ENCODE measurements at regions not wholly inside any gene's neighbourhood (a gene's known extent, or its start where the extent isn't known, plus 50 kb on each side); places are given as distances from the start of the nearest gene placed in this dataset.
"Not testable (repeated sequence)": the region's sequence is repeated elsewhere in the genome, so short reads cannot be mapped to it uniquely, and the experiment has no call there.

DNA sequence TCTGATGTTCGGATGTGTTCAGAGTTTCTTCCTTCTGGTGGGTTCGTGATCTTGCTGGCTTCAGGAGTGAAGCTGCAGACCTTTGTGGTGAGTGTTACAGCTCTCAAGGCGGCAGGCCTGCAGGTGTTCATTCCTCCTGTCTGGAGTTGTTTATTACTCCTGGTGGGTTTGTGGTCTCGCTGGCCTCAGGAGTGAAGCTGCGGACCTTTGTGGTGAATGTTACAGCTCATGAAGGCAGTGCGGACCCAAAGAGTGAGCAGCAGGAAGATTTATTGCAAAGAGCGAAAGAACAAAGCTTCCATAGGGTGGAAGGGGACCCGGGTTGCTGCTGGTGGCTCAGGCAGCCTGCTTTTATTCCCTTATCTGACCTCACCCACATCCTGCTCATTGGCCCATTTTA, 1226.8 kb upstream of the EPHA6 start:
- H3K9me3 Mint-ChIP-seq; DNase-seq; H3K4me1 Mint-ChIP-seq (ENCODE audit: low read depth); ATAC-seq; H3K4me3 Mint-ChIP-seq; H3K27me3 Mint-ChIP-seq (ENCODE audit: low read depth); H3K36me3 Mint-ChIP-seq (ENCODE audit: insufficient read depth): not testable (repeated sequence)

- no peaks in the 10 kb centered on the region for H3K36me3 Mint-ChIP-seq (ENCODE audit: insufficient read depth)
- ATAC-seq (no peak), DNase-seq (no peak)
- H3K27me3 Mint-ChIP-seq (ENCODE audit: low read depth) = no peaks in the 10 kb centered on the region
- H3K9me3 Mint-ChIP-seq = peaks cover 5% of the 10 kb centered on the region
- H3K4me3 Mint-ChIP-seq = no peak overlapping the region
- no peaks in the 10 kb centered on the region for H3K4me1 Mint-ChIP-seq (ENCODE audit: low read depth)
Measured at GRCh38 chr3:95588473-95588872, 1225.9 kb upstream of the EPHA6 start.

GRCh38 chr3:95595416-95596075, 1218.8 kb upstream of the EPHA6 start:
- Mint-ChIP-seq H3K4me1 (ENCODE audit: low read depth) (no peaks in the 10 kb centered on the region), H3K36me3 (ENCODE audit: insufficient read depth) (no peaks in the 10 kb centered on the region), H3K9me3 (peaks cover 9% of the 10 kb centered on the region), H3K27me3 (ENCODE audit: low read depth) (no peaks in the 10 kb centered on the region), H3K4me3 (no peak overlapping the region)
- ATAC-seq (no peak), DNase-seq (no peak)

DNA sequence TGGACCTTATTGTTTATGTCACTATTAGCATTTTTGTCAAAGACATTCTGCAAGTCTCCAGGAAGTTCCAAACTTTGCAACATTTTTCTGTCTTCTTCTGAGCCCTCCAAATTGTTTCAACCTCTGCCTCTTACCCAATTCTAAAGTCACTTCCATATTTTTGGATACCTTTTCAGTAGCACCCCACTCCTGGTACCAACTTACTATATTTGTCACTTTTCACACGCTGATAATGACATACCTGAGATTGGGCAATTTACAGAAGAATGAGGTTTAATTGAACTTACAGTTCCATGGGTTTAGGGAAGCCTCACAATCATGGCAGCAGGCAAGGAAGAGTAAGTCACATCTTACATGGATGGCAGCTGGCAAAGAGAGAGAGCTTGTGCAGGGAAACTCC, 1206.5 kb upstream of the EPHA6 start:
- no peaks in the 10 kb centered on the region for H3K4me1 Mint-ChIP-seq (ENCODE audit: low read depth)
- H3K9me3 Mint-ChIP-seq = peaks cover 30% of the 10 kb centered on the region

GRCh38 chr3:95609411-95609810, 1205.0 kb upstream of the EPHA6 start:
- peaks cover 3% of the 10 kb centered on the region for H3K36me3 Mint-ChIP-seq (ENCODE audit: insufficient read depth)
- H3K4me1 Mint-ChIP-seq (ENCODE audit: low read depth) = no peaks in the 10 kb centered on the region
- ATAC-seq (no peak), DNase-seq (no peak)
- H3K27me3 Mint-ChIP-seq (ENCODE audit: low read depth) = no peaks in the 10 kb centered on the region
- no peak overlapping the region for H3K4me3 Mint-ChIP-seq
- H3K9me3 Mint-ChIP-seq = peaks cover 25% of the 10 kb centered on the region

More for the DNA sequence above, 1206.5 kb upstream of the EPHA6 start:
- Mint-ChIP-seq H3K4me3 (no peak overlapping the region), H3K27me3 (ENCODE audit: low read depth) (no peaks in the 10 kb centered on the region), H3K36me3 (ENCODE audit: insufficient read depth) (peaks cover 3% of the 10 kb centered on the region)
- ATAC-seq (no peak), DNase-seq (no peak)

GRCh38 chr3:95612611-95613010, 1201.8 kb upstream of the EPHA6 start:
- ATAC-seq = no peak
- H3K36me3 Mint-ChIP-seq (ENCODE audit: insufficient read depth) = peaks cover 1% of the 10 kb centered on the region
- H3K27me3 Mint-ChIP-seq (ENCODE audit: low read depth) = no peaks in the 10 kb centered on the region
- DNase-seq = no peak
- peaks cover 15% of the 10 kb centered on the region for H3K9me3 Mint-ChIP-seq
- H3K4me1 Mint-ChIP-seq (ENCODE audit: low read depth) = no peaks in the 10 kb centered on the region
- no peak overlapping the region for H3K4me3 Mint-ChIP-seq

DNA sequence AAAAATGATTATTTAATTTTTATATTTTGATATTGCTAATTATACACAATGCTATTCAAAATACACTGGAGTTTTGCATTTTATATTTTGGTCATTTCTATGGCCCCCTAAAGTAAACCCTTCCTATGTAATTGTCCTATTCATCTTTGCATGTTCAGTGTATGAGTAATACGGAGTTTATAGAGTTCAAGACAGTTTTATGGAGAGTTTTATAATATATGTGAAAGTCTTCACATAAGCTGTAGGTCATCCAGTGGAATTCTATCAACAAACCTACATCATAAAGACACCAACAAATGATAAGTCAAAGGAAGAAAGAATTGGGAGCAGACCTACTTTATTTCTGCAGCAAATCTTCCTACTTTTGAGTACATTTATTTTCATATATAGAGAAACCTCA, 1200.4 kb upstream of the EPHA6 start:
- Mint-ChIP-seq H3K36me3 (ENCODE audit: insufficient read depth) (no peaks in the 10 kb centered on the region), H3K4me1 (ENCODE audit: low read depth) (no peaks in the 10 kb centered on the region), H3K4me3 (no peak overlapping the region), H3K9me3 (peaks cover 13% of the 10 kb centered on the region), H3K27me3 (ENCODE audit: low read depth) (no peaks in the 10 kb centered on the region)
- no peak for DNase-seq
- ATAC-seq = no peak

DNA sequence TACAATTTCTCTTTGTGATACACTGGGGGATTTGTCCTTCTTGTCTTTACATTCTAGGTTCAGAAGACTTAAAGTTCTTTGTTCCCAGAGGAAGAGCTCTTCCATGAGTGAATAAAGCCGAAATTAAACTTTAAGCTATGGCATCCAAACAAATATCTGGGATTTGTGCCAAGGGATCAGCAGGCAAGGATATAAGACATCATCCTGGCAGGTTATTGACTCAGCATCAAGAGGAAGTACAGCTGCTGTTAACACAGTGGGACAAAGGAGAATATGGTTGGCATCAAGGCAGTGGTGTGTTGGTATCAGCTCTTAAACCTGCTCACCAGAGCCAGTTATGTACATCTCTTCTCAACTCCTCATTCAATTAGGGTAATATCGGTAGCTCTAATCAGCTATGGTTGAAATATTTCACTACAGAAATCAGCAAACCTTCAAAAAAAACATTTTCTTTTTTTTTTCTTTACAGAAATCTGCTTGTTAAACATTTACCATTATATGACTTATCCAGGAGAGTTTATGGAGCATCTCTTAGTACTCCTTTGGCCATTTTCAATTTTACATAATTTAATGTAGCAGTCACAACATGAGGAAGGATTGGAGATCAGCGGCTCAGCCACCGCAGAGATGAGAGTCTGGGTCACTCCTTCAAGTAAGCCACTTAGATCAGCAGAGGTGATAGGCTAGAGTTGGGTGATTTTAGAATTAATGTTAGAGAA, 1198.6 kb upstream of the EPHA6 start:
- ATAC-seq (no peak), DNase-seq (no peak)
- Mint-ChIP-seq H3K9me3 (peaks cover 7% of the 10 kb centered on the region), H3K4me1 (ENCODE audit: low read depth) (no peaks in the 10 kb centered on the region), H3K36me3 (ENCODE audit: insufficient read depth) (no peaks in the 10 kb centered on the region), H3K27me3 (ENCODE audit: low read depth) (no peaks in the 10 kb centered on the region), H3K4me3 (no peak overlapping the region)

GRCh38 chr3:95626107-95626506, 1188.3 kb upstream of the EPHA6 start:
- Mint-ChIP-seq H3K4me3 (no peak overlapping the region), H3K4me1 (ENCODE audit: low read depth) (no peaks in the 10 kb centered on the region), H3K27me3 (ENCODE audit: low read depth) (no peaks in the 10 kb centered on the region), H3K9me3 (no peaks in the 10 kb centered on the region), H3K36me3 (ENCODE audit: insufficient read depth) (no peaks in the 10 kb centered on the region)
- ATAC-seq = no peak
- DNase-seq = no peak

- ATAC-seq = no peak
- Mint-ChIP-seq H3K27me3 (ENCODE audit: low read depth) (no peaks in the 10 kb centered on the region), H3K4me3 (no peak overlapping the region), H3K4me1 (ENCODE audit: low read depth) (no peaks in the 10 kb centered on the region), H3K9me3 (no peaks in the 10 kb centered on the region), H3K36me3 (ENCODE audit: insufficient read depth) (no peaks in the 10 kb centered on the region)
- no peak for DNase-seq
Measured at GRCh38 chr3:95627293-95627692, 1187.1 kb upstream of the EPHA6 start.

GRCh38 chr3:95627697-95628096, 1186.7 kb upstream of the EPHA6 start:
- Mint-ChIP-seq H3K4me1 (ENCODE audit: low read depth) (no peaks in the 10 kb centered on the region), H3K27me3 (ENCODE audit: low read depth) (no peaks in the 10 kb centered on the region), H3K36me3 (ENCODE audit: insufficient read depth) (no peaks in the 10 kb centered on the region), H3K9me3 (no peaks in the 10 kb centered on the region), H3K4me3 (no peak overlapping the region)
- ATAC-seq (no peak), DNase-seq (no peak)

- H3K36me3 Mint-ChIP-seq (ENCODE audit: insufficient read depth) = no peaks in the 10 kb centered on the region
- H3K4me3 Mint-ChIP-seq = no peak overlapping the region
- H3K27me3 Mint-ChIP-seq (ENCODE audit: low read depth) = no peaks in the 10 kb centered on the region
- no peaks in the 10 kb centered on the region for H3K9me3 Mint-ChIP-seq
- DNase-seq (no peak), ATAC-seq (no peak)
- H3K4me1 Mint-ChIP-seq (ENCODE audit: low read depth) = no peaks in the 10 kb centered on the region
Measured at GRCh38 chr3:95629802-95630201, 1184.6 kb upstream of the EPHA6 start.

DNA sequence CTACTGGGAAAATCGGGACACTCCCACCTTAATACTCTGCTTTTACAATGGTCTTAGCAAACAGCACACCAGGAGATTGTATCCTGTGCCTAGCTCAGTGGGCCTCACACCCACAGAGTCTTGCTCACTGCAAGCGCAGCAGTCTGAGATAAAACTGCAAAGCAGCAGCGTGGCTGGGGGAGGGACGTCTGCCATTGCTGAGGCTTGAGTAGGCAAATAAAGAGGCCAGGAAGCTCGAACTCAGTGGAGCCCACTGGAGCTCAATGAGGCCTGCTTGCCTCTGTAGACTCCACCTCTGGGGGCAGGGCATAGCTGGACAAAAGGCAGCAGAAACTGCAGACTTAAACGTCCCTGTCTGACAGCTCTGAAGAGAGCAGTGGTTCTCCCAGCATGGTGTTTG, 1169.1 kb upstream of the EPHA6 start:
- Mint-ChIP-seq H3K27me3 (ENCODE audit: low read depth) (no peaks in the 10 kb centered on the region), H3K36me3 (ENCODE audit: insufficient read depth) (no peaks in the 10 kb centered on the region), H3K4me1 (ENCODE audit: low read depth) (no peaks in the 10 kb centered on the region), H3K9me3 (peaks cover 6% of the 10 kb centered on the region), H3K4me3 (no peak overlapping the region)
- ATAC-seq = no peak
- DNase-seq = no peak

DNA sequence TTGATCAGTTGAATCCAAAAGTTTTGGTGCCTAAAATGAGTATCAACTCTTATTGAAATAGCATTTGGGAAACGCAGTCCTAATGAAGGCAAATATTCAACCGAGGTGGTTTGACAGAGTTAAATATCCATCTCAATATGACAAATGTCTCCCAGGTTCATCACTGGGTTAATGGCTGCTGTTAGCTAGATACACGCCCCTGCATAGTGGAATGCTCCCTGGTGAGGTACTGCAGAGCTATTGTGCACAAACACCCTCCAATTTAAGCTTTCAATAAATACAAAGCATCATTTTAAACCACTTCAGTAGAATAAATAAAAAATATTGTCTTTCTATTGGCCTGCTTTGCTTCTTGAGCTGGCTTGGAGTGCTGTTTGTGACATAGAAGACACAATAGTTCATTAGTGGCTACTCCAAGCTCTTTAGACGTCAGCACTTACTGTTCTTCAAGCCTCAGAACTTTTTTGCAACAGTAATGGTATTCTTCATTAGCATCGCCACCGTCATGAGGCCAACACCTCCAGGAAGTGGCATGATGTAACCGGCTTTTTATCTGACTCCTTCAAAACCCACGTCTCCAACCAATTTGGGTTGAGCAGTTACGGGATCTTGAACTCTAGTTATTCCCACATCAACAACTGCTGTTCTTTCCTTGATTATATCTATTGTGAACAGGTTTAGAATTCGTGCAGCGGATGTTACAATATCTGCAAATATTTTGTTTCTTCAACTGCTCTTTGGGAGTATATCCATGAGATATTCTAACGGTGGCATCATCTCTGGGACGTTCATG, 1159.6 kb upstream of the EPHA6 start:
- DNase-seq (no peak), ATAC-seq (no peak)
- H3K27me3 Mint-ChIP-seq (ENCODE audit: low read depth) = no peaks in the 10 kb centered on the region
- no peaks in the 10 kb centered on the region for H3K36me3 Mint-ChIP-seq (ENCODE audit: insufficient read depth)
- H3K9me3 Mint-ChIP-seq = no peaks in the 10 kb centered on the region
- H3K4me3 Mint-ChIP-seq = no peak overlapping the region
- H3K4me1 Mint-ChIP-seq (ENCODE audit: low read depth) = no peaks in the 10 kb centered on the region
